ENCODE measurements at regions not wholly inside any gene's neighbourhood (a gene's known extent, or its start where the extent isn't known, plus 50 kb on each side); places are given as distances from the start of the nearest gene placed in this dataset.

- Histone ChIP-seq H3K9ac (ENCODE audit: control insufficient read depth, insufficient read depth, low read length) (no peak overlapping the region), H3K4me1 (ENCODE audit: control insufficient read depth, insufficient read depth, low read length) (no peaks in the 10 kb centered on the region), H3K27ac (ENCODE audit: control insufficient read depth, insufficient read depth) (no peak overlapping the region), H3K4me3 (no peak overlapping the region), H4K20me1 (ENCODE audit: control insufficient read depth, insufficient read depth) (no peaks in the 10 kb centered on the region), H3K4me2 (ENCODE audit: control insufficient read depth, insufficient read depth) (no peak overlapping the region), H3K36me3 (ENCODE audit: control insufficient read depth in 2 of 2, insufficient read depth in 2 of 2, low read length in 1 of 2) (no peaks in the 10 kb centered on the region), H2AFZ (ENCODE audit: control insufficient read depth, low read depth, low read length) (no peak overlapping the region), H3K79me2 (ENCODE audit: control insufficient read depth, insufficient read depth, low read length) (no peaks in the 10 kb centered on the region), H3K27me3 (replicated peaks in 1 of 2; ENCODE audit: control insufficient read depth in 2 of 2, insufficient read depth in 2 of 2, low read length in 1 of 2) (no peaks in the 10 kb centered on the region), H3K9me3 (replicated peaks; ENCODE audit: control insufficient read depth, insufficient read depth, low read length) (no peaks in the 10 kb centered on the region)
- ChIA-PET POLR2A (interaction anchor here (0.5 kb wide), 1 partner anchor 380 kb away, joined by 3 read pairs; no protein-coding TSS in a partner anchor), SMC1A (ENCODE audit: uncharacterized antibody, unreplicated experiment) (no interaction called here), CTCF (no interaction called here), RAD21 (ENCODE audit: unreplicated experiment) (no interaction called here)
- FAIRE-seq (peak; percentile 61), DNase-seq (ENCODE audit: low read depth, low spot score) (no peak), ATAC-seq (no peak)
- no peak for TF ChIP-seq PAX8 (IDR thresholded peaks at IDR 0.05)
- TF ChIP-seq CBX3 (IDR thresholded peaks at IDR 0.05; ENCODE audit: borderline replicate concordance, low read depth), result no peak
- no peak for TF ChIP-seq JUND (IDR thresholded peaks at IDR 0.05; ENCODE audit: low read depth, low read length)
- TF ChIP-seq ATF3 (IDR thresholded peaks at IDR 0.05; ENCODE audit: borderline replicate concordance, extremely low read depth, low read depth, low read length), result no peak
- TF ChIP-seq SKIL (IDR thresholded peaks at IDR 0.05; ENCODE audit: low read depth, poor library complexity, severe bottlenecking), result no peak
- no peak for TF ChIP-seq ASH2L (IDR thresholded peaks at IDR 0.05; ENCODE audit: borderline replicate concordance, low read depth)
- TF ChIP-seq BRCA1 (IDR thresholded peaks at IDR 0.05; ENCODE audit: low read depth, low read length), result no peak
- TF ChIP-seq SP1 (IDR thresholded peaks at IDR 0.05; ENCODE audit: low read depth, low read length), result no peak
- TF ChIP-seq SIX5 (IDR thresholded peaks at IDR 0.05; ENCODE audit: low read depth, low read length, severe bottlenecking), result no peak
- no peak for TF ChIP-seq HSF1 (IDR thresholded peaks at IDR 0.05; ENCODE audit: low read depth, low read length)
- no peak for TF ChIP-seq POU2F2 (IDR thresholded peaks at IDR 0.05; ENCODE audit: borderline replicate concordance, low read depth, low read length)
- TF ChIP-seq NFXL1 (IDR thresholded peaks at IDR 0.05; ENCODE audit: borderline replicate concordance), result no peak
- TF ChIP-seq TAF1 (IDR thresholded peaks at IDR 0.05; ENCODE audit: borderline replicate concordance, low read depth, low read length), result no peak
- no peak for TF ChIP-seq IRF3 (IDR thresholded peaks at IDR 0.05)
- TF ChIP-seq NFYB (IDR thresholded peaks at IDR 0.05; ENCODE audit: insufficient read depth, low read depth, low read length), result no peak
- TF ChIP-seq MYB (IDR thresholded peaks at IDR 0.05; ENCODE audit: borderline replicate concordance, low read depth, low read length), result no peak
- no peak for TF ChIP-seq USF1 (IDR thresholded peaks at IDR 0.05; ENCODE audit: borderline replicate concordance, extremely low read length, insufficient read depth, low read depth, low read length)
- TF ChIP-seq BCL3 (IDR thresholded peaks at IDR 0.05; ENCODE audit: borderline replicate concordance, insufficient read depth, low read depth, low read length, poor library complexity, severe bottlenecking), result no peak
- BruUV-seq (replicated peaks), result no TSS peak
- intact Hi-C loops (cut with micrococcal nuclease; ENCODE audit: unreplicated experiment) (loop anchor here (5.0 kb wide), 1 partner anchor 112 kb away; no protein-coding TSS in a partner anchor), in situ Hi-C loops (cut with MboI) (no loop called here)
- 20% methylated on average over 4 of the region's 4 CpGs for WGBS (ENCODE audit: insufficient coverage, insufficient replicate concordance, low lambda C conversion rate, missing lambda C conversion rate)
Observed at GRCh38 chr4:181905708-181906107, 337.5 kb upstream of the TENM3 start.

Measured in GM12878 (cell line).